ENCODE measurements at regions not wholly inside any gene's neighbourhood (a gene's known extent, or its start where the extent isn't known, plus 50 kb on each side); places are given as distances from the start of the nearest gene placed in this dataset.

- Mint-ChIP-seq H3K36me3 (ENCODE audit: low read depth) (no peaks in the 10 kb centered on the region), H3K27me3 (ENCODE audit: insufficient read depth) (no peaks in the 10 kb centered on the region), H3K4me1 (ENCODE audit: low read depth) (no peaks in the 10 kb centered on the region), H3K4me3 (no peak overlapping the region), H3K27ac (no peak overlapping the region), H3K9me3 (no peaks in the 10 kb centered on the region)
- no peak for DNase-seq (ENCODE audit: low spot score)
- intact Hi-C loops (cut with micrococcal nuclease) = no loop called here
Observed at GRCh38 chr2:107681936-107682335, 144.8 kb upstream of the RGPD4 start.

- Mint-ChIP-seq H3K4me1 (ENCODE audit: low read depth) (no peaks in the 10 kb centered on the region), H3K27ac (no peak overlapping the region), H3K36me3 (ENCODE audit: low read depth) (no peaks in the 10 kb centered on the region), H3K9me3 (no peaks in the 10 kb centered on the region), H3K4me3 (no peak overlapping the region), H3K27me3 (ENCODE audit: insufficient read depth) (no peaks in the 10 kb centered on the region)
- no peak for DNase-seq (ENCODE audit: low spot score)
- intact Hi-C loops (cut with micrococcal nuclease) = no loop called here
Observed at GRCh38 chr2:107684421-107684820, 142.3 kb upstream of the RGPD4 start.

- Mint-ChIP-seq H3K9me3 (no peaks in the 10 kb centered on the region), H3K4me1 (ENCODE audit: low read depth) (no peaks in the 10 kb centered on the region), H3K36me3 (ENCODE audit: low read depth) (no peaks in the 10 kb centered on the region), H3K4me3 (no peak overlapping the region), H3K27ac (no peak overlapping the region), H3K27me3 (ENCODE audit: insufficient read depth) (no peaks in the 10 kb centered on the region)
- intact Hi-C loops (cut with micrococcal nuclease) = no loop called here
- no peak for DNase-seq (ENCODE audit: low spot score)
Observed at GRCh38 chr2:107685421-107685986, 141.2 kb upstream of the RGPD4 start.

GRCh38 chr2:107687073-107687472 is 139.6 kb upstream of the RGPD4 start:
- intact Hi-C loops (cut with micrococcal nuclease) = no loop called here
- Mint-ChIP-seq H3K27me3 (ENCODE audit: insufficient read depth) (no peaks in the 10 kb centered on the region), H3K36me3 (ENCODE audit: low read depth) (no peaks in the 10 kb centered on the region), H3K9me3 (no peaks in the 10 kb centered on the region), H3K4me3 (no peak overlapping the region), H3K27ac (no peak overlapping the region), H3K4me1 (ENCODE audit: low read depth) (no peaks in the 10 kb centered on the region)
- DNase-seq (ENCODE audit: low spot score) = no peak

GRCh38 chr2:107688135-107688534 is 138.6 kb upstream of the RGPD4 start:
- Mint-ChIP-seq H3K4me3 (no peak overlapping the region), H3K4me1 (ENCODE audit: low read depth) (no peaks in the 10 kb centered on the region), H3K9me3 (no peaks in the 10 kb centered on the region), H3K36me3 (ENCODE audit: low read depth) (no peaks in the 10 kb centered on the region), H3K27ac (no peak overlapping the region), H3K27me3 (ENCODE audit: insufficient read depth) (no peaks in the 10 kb centered on the region)
- no peak for DNase-seq (ENCODE audit: low spot score)
- intact Hi-C loops (cut with micrococcal nuclease) = no loop called here

GRCh38 chr2:107693604-107694003 is 133.1 kb upstream of the RGPD4 start:
- no peak for DNase-seq (ENCODE audit: low spot score)
- intact Hi-C loops (cut with micrococcal nuclease) = no loop called here
- Mint-ChIP-seq H3K27ac (no peak overlapping the region), H3K36me3 (ENCODE audit: low read depth) (no peaks in the 10 kb centered on the region), H3K9me3 (no peaks in the 10 kb centered on the region), H3K4me3 (no peak overlapping the region), H3K27me3 (ENCODE audit: insufficient read depth) (no peaks in the 10 kb centered on the region), H3K4me1 (ENCODE audit: low read depth) (no peaks in the 10 kb centered on the region)

GRCh38 chr2:107694667-107695066 is 132.0 kb upstream of the RGPD4 start:
- H3K9me3 Mint-ChIP-seq = no peaks in the 10 kb centered on the region
- H3K4me3 Mint-ChIP-seq = no peak overlapping the region
- H3K27me3 Mint-ChIP-seq (ENCODE audit: insufficient read depth) = no peaks in the 10 kb centered on the region
- no peaks in the 10 kb centered on the region for H3K36me3 Mint-ChIP-seq (ENCODE audit: low read depth)
- no peak for DNase-seq (ENCODE audit: low spot score)
- H3K4me1 Mint-ChIP-seq (ENCODE audit: low read depth) = no peaks in the 10 kb centered on the region
- no peak overlapping the region for H3K27ac Mint-ChIP-seq
- intact Hi-C loops (cut with micrococcal nuclease) = no loop called here

- Mint-ChIP-seq H3K36me3 (ENCODE audit: low read depth) (no peaks in the 10 kb centered on the region), H3K4me1 (ENCODE audit: low read depth) (no peaks in the 10 kb centered on the region), H3K27me3 (ENCODE audit: insufficient read depth) (no peaks in the 10 kb centered on the region), H3K4me3 (no peak overlapping the region), H3K9me3 (no peaks in the 10 kb centered on the region), H3K27ac (no peak overlapping the region)
- no peak for DNase-seq (ENCODE audit: low spot score)
- intact Hi-C loops (cut with micrococcal nuclease) = no loop called here
Observed at GRCh38 chr2:107697385-107697784, 129.3 kb upstream of the RGPD4 start.

GRCh38 chr2:107698861-107699260 is 127.8 kb upstream of the RGPD4 start:
- DNase-seq (ENCODE audit: low spot score) = no peak
- intact Hi-C loops (cut with micrococcal nuclease) = no loop called here
- H3K27ac Mint-ChIP-seq = no peak overlapping the region
- no peaks in the 10 kb centered on the region for H3K4me1 Mint-ChIP-seq (ENCODE audit: low read depth)
- H3K27me3 Mint-ChIP-seq (ENCODE audit: insufficient read depth) = no peaks in the 10 kb centered on the region
- no peak overlapping the region for H3K4me3 Mint-ChIP-seq
- H3K36me3 Mint-ChIP-seq (ENCODE audit: low read depth) = no peaks in the 10 kb centered on the region
- H3K9me3 Mint-ChIP-seq = no peaks in the 10 kb centered on the region

GRCh38 chr2:107700073-107700472 is 126.6 kb upstream of the RGPD4 start:
- Mint-ChIP-seq H3K27ac (no peak overlapping the region), H3K4me1 (ENCODE audit: low read depth) (no peaks in the 10 kb centered on the region), H3K4me3 (no peak overlapping the region), H3K27me3 (ENCODE audit: insufficient read depth) (no peaks in the 10 kb centered on the region), H3K9me3 (no peaks in the 10 kb centered on the region), H3K36me3 (ENCODE audit: low read depth) (no peaks in the 10 kb centered on the region)
- intact Hi-C loops (cut with micrococcal nuclease) = no loop called here
- no peak for DNase-seq (ENCODE audit: low spot score)

- H3K36me3 Mint-ChIP-seq (ENCODE audit: low read depth) = no peaks in the 10 kb centered on the region
- no peaks in the 10 kb centered on the region for H3K27me3 Mint-ChIP-seq (ENCODE audit: insufficient read depth)
- peaks cover 6% of the 10 kb centered on the region for H3K4me1 Mint-ChIP-seq (ENCODE audit: low read depth)
- no peak for DNase-seq (ENCODE audit: low spot score)
- H3K4me3 Mint-ChIP-seq = no peak overlapping the region
- intact Hi-C loops (cut with micrococcal nuclease) = no loop called here
- no peak overlapping the region for H3K27ac Mint-ChIP-seq
- no peaks in the 10 kb centered on the region for H3K9me3 Mint-ChIP-seq
Observed at GRCh38 chr2:107711941-107712340, 114.8 kb upstream of the RGPD4 start.

- no peaks in the 10 kb centered on the region for H3K36me3 Mint-ChIP-seq (ENCODE audit: low read depth)
- H3K9me3 Mint-ChIP-seq = no peaks in the 10 kb centered on the region
- peak overlapping the region; percentile 32 for H3K4me3 Mint-ChIP-seq
- peaks cover 6% of the 10 kb centered on the region for H3K4me1 Mint-ChIP-seq (ENCODE audit: low read depth)
- intact Hi-C loops (cut with micrococcal nuclease) = no loop called here
- no peak overlapping the region for H3K27ac Mint-ChIP-seq
- H3K27me3 Mint-ChIP-seq (ENCODE audit: insufficient read depth) = no peaks in the 10 kb centered on the region
- DNase-seq (ENCODE audit: low spot score) = no peak
Observed at GRCh38 chr2:107712857-107713256, 113.8 kb upstream of the RGPD4 start.

GRCh38 chr2:107717661-107718060 is 109.0 kb upstream of the RGPD4 start:
- Mint-ChIP-seq H3K27me3 (ENCODE audit: insufficient read depth) (no peaks in the 10 kb centered on the region), H3K27ac (no peak overlapping the region), H3K9me3 (no peaks in the 10 kb centered on the region), H3K4me3 (no peak overlapping the region), H3K36me3 (ENCODE audit: low read depth) (no peaks in the 10 kb centered on the region), H3K4me1 (ENCODE audit: low read depth) (peaks cover 6% of the 10 kb centered on the region)
- no peak for DNase-seq (ENCODE audit: low spot score)
- intact Hi-C loops (cut with micrococcal nuclease) = no loop called here

GRCh38 chr2:107719141-107719540 is 107.6 kb upstream of the RGPD4 start:
- Mint-ChIP-seq H3K4me1 (ENCODE audit: low read depth) (no peaks in the 10 kb centered on the region), H3K27ac (no peak overlapping the region), H3K9me3 (no peaks in the 10 kb centered on the region), H3K4me3 (no peak overlapping the region), H3K27me3 (ENCODE audit: insufficient read depth) (no peaks in the 10 kb centered on the region), H3K36me3 (ENCODE audit: low read depth) (no peaks in the 10 kb centered on the region)
- intact Hi-C loops (cut with micrococcal nuclease) = no loop called here
- DNase-seq (ENCODE audit: low spot score) = no peak

All from activated T-helper 1 cell treated with anti-CD3 and anti-CD28 coated beads, Interleukin-12 subunit alpha, Interleukin-12 subunit beta, Interleukin-2, Interleukin-4 antibody, amounts not matched to agents 30 ng/mL and 10 ng/mL and 1 ng/mL, durations not matched to agents 14 hours and 24 hours and 36 hours (primary cell).